ENCODE measurements at regions not wholly inside any gene's neighbourhood (a gene's known extent, or its start where the extent isn't known, plus 50 kb on each side); places are given as distances from the start of the nearest gene placed in this dataset.
"Not testable (repeated sequence)": the region's sequence is repeated elsewhere in the genome, so short reads cannot be mapped to it uniquely, and the experiment has no call there.

GRCh38 chr1:69077198-69077597 is 490.5 kb upstream of the LRRC7 start:
- no peak for DNase-seq (ENCODE audit: low read depth in 2 of 2)

- DNase-seq (ENCODE audit: low read depth in 2 of 2), result no peak
These were observed 490.1 kb upstream of the LRRC7 start for GRCh38 chr1:69077633-69078032.

GRCh38 chr1:69081668-69082067 is 486.1 kb upstream of the LRRC7 start:
- no peak for DNase-seq (ENCODE audit: low read depth in 2 of 2)

- no peak for DNase-seq (ENCODE audit: low read depth in 2 of 2)
These were observed 485.4 kb upstream of the LRRC7 start for GRCh38 chr1:69082312-69082711.

GRCh38 chr1:69086148-69086547 is 481.6 kb upstream of the LRRC7 start:
- no peak for DNase-seq (ENCODE audit: low read depth in 2 of 2)

GRCh38 chr1:69088571-69088970 is 479.2 kb upstream of the LRRC7 start:
- no peak for DNase-seq (ENCODE audit: low read depth in 2 of 2)

- DNase-seq (ENCODE audit: low read depth in 2 of 2), result no peak
These were observed 477.6 kb upstream of the LRRC7 start for GRCh38 chr1:69090170-69090569.

GRCh38 chr1:69090752-69091151 is 477.0 kb upstream of the LRRC7 start:
- DNase-seq (ENCODE audit: low read depth in 2 of 2), result no peak

- DNase-seq (ENCODE audit: low read depth in 2 of 2), result not testable (repeated sequence)
These were observed 465.7 kb upstream of the LRRC7 start for GRCh38 chr1:69102058-69102457.

GRCh38 chr1:69103213-69103612 is 464.5 kb upstream of the LRRC7 start:
- no peak for DNase-seq (ENCODE audit: low read depth in 2 of 2)

GRCh38 chr1:69103705-69104385 is 463.9 kb upstream of the LRRC7 start:
- DNase-seq (ENCODE audit: low read depth in 2 of 2), result no peak

GRCh38 chr1:69104894-69105293 is 462.8 kb upstream of the LRRC7 start:
- DNase-seq (ENCODE audit: low read depth in 2 of 2), result no peak

GRCh38 chr1:69109277-69109676 is 458.4 kb upstream of the LRRC7 start:
- no peak for DNase-seq (ENCODE audit: low read depth in 2 of 2)

- no peak for DNase-seq (ENCODE audit: low read depth in 2 of 2)
These were observed 456.9 kb upstream of the LRRC7 start for GRCh38 chr1:69110851-69111250.

GRCh38 chr1:69120126-69120741 is 447.5 kb upstream of the LRRC7 start:
- DNase-seq (ENCODE audit: low read depth in 2 of 2), result not testable (repeated sequence)

GRCh38 chr1:69120817-69121216 is 446.9 kb upstream of the LRRC7 start:
- no peak for DNase-seq (ENCODE audit: low read depth in 2 of 2)

- peak; percentile 36 to 44 for DNase-seq (ENCODE audit: low read depth in 2 of 2)
These were observed 446.0 kb upstream of the LRRC7 start for GRCh38 chr1:69121723-69122122.

GRCh38 chr1:69122373-69122772 is 445.3 kb upstream of the LRRC7 start:
- no peak for DNase-seq (ENCODE audit: low read depth in 2 of 2)

- DNase-seq (ENCODE audit: low read depth in 2 of 2), result no peak
These were observed 444.2 kb upstream of the LRRC7 start for GRCh38 chr1:69123486-69123885.

- DNase-seq (ENCODE audit: low read depth in 2 of 2), result peak; percentile 14 to 24
These were observed 440.9 kb upstream of the LRRC7 start for GRCh38 chr1:69126796-69127195.

GRCh38 chr1:69128204-69128603 is 439.5 kb upstream of the LRRC7 start:
- DNase-seq (ENCODE audit: low read depth in 2 of 2), result no peak

- no peak for DNase-seq (ENCODE audit: low read depth in 2 of 2)
These were observed 438.2 kb upstream of the LRRC7 start for GRCh38 chr1:69129538-69129937.

GRCh38 chr1:69138172-69138571 is 429.6 kb upstream of the LRRC7 start:
- no peak for DNase-seq (ENCODE audit: low read depth in 2 of 2)

- no peak for DNase-seq (ENCODE audit: low read depth in 2 of 2)
These were observed 428.7 kb upstream of the LRRC7 start for GRCh38 chr1:69139007-69139406.

Measured in fibroblast of skin of left quadriceps (primary cell).